HAP-1 (cell line): ENCODE measurements at regions not wholly inside any gene's neighbourhood (a gene's known extent, or its start where the extent isn't known, plus 50 kb on each side); places are given as distances from the start of the nearest gene placed in this dataset.

ENCODE experiments used
- DNase-seq, 2 experiments: peaks; one replicate each; pipeline ENCODE4 v3.0.0-alpha.2; 2016 to 2020; ENCODE audit warnings: low spot score in 2 of 2
- H3K27me3 ChIP-seq: fragments of 250-450 bp; sonication (Bioruptor Pico); 2 replicates; pipeline ENCODE4 v1.5.1; 2020; ENCODE audit warnings: low read depth, mild to moderate bottlenecking, moderate library complexity
- H3K36me3 ChIP-seq: fragments of 250-450 bp; sonication (Bioruptor Pico); replicated peaks from 2 replicates; pipeline ENCODE4 v1.5.1; 2020; ENCODE audit warnings: mild to moderate bottlenecking
- H3K4me1 ChIP-seq: fragments of 250-450 bp; sonication (Bioruptor Pico); 2 replicates; pipeline ENCODE4 v1.5.1; 2020; ENCODE audit warnings: mild to moderate bottlenecking
- H3K4me3 ChIP-seq: fragments of 250-450 bp; sonication (Bioruptor Pico); 2 replicates; pipeline ENCODE4 v1.5.1; 2020; ENCODE audit warnings: mild to moderate bottlenecking, moderate library complexity
- H3K9me3 ChIP-seq: fragments of 250-450 bp; sonication (Bioruptor Pico); 2 replicates; pipeline ENCODE4 v1.5.1; 2020; ENCODE audit warnings: mild to moderate bottlenecking, moderate library complexity
- in situ Hi-C: fragments of 300-500 bp; cut with MboI; formaldehyde crosslinking; loops from 3 replicates; pipeline ENCODE4 v1.14.3; 2020; ENCODE audit warnings: low sequenced_read_pairs, inconsistent platforms, mixed read lengths

GRCh38 chr2:75276093-75277029 is 77.0 kb upstream of the TACR1 start:
- H3K9me3 ChIP-seq = no peaks in the 10 kb centered on the region
- no peaks in the 10 kb centered on the region for H3K36me3 ChIP-seq
- DNase-seq = no peak
- no peak overlapping the region for H3K4me3 ChIP-seq
- 0 out of 2 replicates have a peak, but pooled peaks cover 2% of the 10 kb centered on the region for H3K27me3 ChIP-seq
- no peaks in the 10 kb centered on the region for H3K4me1 ChIP-seq
- in situ Hi-C loops = no loop called here

DNA sequence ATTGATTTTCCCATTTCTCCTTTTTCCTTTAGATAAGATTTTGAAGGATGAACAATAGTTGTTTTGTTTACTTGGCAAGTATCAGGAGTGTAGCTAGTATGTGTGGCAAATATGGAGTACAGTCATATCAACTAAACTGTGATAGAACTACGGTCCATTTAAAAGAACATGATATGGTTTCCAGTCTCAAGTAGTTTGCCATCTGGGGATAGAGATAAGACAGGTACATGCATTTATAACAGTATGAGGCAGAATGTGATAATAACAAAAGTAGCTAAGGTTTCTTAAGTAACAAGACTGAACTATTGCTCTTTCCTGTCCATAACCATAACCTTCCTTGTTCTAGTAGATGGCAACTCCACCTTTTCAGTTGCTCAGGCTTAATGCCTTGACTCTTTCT is 75.6 kb upstream of the TACR1 start:
- in situ Hi-C loops = no loop called here
- DNase-seq = no peak
- Histone ChIP-seq H3K27me3 (0 out of 2 replicates have a peak, but pooled peaks cover 2% of the 10 kb centered on the region), H3K9me3 (no peaks in the 10 kb centered on the region), H3K4me1 (no peaks in the 10 kb centered on the region), H3K4me3 (no peak overlapping the region), H3K36me3 (no peaks in the 10 kb centered on the region)

DNA sequence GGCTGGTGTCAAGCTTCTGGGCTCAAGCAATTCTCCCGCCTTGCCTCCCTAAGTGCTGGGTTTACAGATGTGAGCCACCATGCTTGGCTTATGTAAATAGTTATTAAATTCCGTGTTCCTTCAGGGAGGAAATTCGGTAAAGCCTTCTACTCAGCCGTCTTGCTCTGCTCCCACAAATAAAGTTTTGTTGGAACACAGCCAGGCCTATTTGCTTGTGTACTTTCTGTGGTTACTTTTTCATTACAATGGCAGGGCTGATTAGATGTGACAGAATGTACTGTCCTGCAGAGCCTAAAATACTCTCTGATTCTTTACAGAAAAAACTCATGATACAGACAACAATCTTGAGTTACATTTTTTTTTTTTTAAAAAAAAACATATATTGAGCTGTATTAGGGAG is 68.8 kb upstream of the TACR1 start:
- no peak for DNase-seq
- Histone ChIP-seq H3K36me3 (no peaks in the 10 kb centered on the region), H3K27me3 (no peaks in the 10 kb centered on the region), H3K9me3 (no peaks in the 10 kb centered on the region), H3K4me3 (no peak overlapping the region), H3K4me1 (no peaks in the 10 kb centered on the region)
- in situ Hi-C loops = no loop called here

DNA sequence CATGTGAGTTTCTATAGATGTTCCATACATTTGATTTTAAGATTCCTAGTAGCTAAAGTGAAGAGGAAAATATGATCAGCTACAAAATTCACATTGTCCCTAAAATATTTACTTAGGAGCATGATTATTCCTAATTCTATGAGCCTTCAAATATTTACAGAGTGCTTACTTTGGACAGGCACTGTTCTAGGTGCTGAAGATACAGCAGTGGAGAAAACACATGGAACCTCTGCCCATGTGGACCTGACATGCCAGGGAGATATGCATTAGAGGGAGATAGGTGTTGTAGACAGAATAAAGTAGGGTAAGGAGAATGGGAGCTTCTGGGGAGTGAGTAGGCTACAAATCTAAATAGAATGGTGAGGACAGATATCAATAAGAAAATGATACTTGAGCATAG is 62.6 kb upstream of the TACR1 start:
- in situ Hi-C loops = no loop called here
- Histone ChIP-seq H3K4me1 (peaks cover 11% of the 10 kb centered on the region), H3K9me3 (peaks cover 2% of the 10 kb centered on the region; the same call in 1 of the 2 replicates), H3K36me3 (no peaks in the 10 kb centered on the region), H3K27me3 (no peaks in the 10 kb centered on the region), H3K4me3 (no peak overlapping the region)
- no peak for DNase-seq

GRCh38 chr2:75260946-75261345 is 61.6 kb upstream of the TACR1 start:
- Histone ChIP-seq H3K4me1 (peaks cover 11% of the 10 kb centered on the region), H3K36me3 (no peaks in the 10 kb centered on the region), H3K27me3 (no peaks in the 10 kb centered on the region), H3K4me3 (no peak overlapping the region), H3K9me3 (peaks cover 2% of the 10 kb centered on the region; the same call in 1 of the 2 replicates)
- in situ Hi-C loops = no loop called here
- peak in 1 of 2 experiments; percentile 87 for DNase-seq

- no peak overlapping the region for H3K4me3 ChIP-seq
- peaks cover 2% of the 10 kb centered on the region; the same call in 1 of the 2 replicates for H3K9me3 ChIP-seq
- in situ Hi-C loops = no loop called here
- H3K4me1 ChIP-seq = peaks cover 11% of the 10 kb centered on the region
- no peaks in the 10 kb centered on the region for H3K27me3 ChIP-seq
- H3K36me3 ChIP-seq = no peaks in the 10 kb centered on the region
- DNase-seq = no peak
These were observed 59.3 kb upstream of the TACR1 start for GRCh38 chr2:75258620-75259019.

DNA sequence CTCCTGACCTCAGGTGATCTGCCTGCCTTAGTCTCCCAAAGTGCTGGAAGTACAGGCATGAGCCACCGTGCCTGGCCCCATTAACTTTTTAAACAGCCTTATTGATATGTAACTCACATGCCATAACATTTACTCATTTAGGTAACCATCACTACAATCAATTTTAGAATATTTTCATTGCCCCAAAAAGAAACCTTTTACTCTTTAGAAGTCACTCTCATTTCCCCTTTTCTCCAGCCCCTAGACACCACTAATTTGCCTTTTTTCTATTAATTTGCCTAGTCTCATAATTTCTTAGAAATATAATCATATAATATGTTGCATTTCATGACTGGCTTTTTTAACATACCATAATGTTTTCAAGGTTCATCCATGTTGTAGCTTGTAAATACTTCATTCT is 57.2 kb upstream of the TACR1 start:
- Histone ChIP-seq H3K36me3 (no peaks in the 10 kb centered on the region), H3K9me3 (peaks cover 2% of the 10 kb centered on the region; the same call in 1 of the 2 replicates), H3K27me3 (no peaks in the 10 kb centered on the region), H3K4me3 (no peak overlapping the region), H3K4me1 (peaks cover 11% of the 10 kb centered on the region)
- DNase-seq = no peak
- in situ Hi-C loops = no loop called here

- H3K4me1 ChIP-seq = no peaks in the 10 kb centered on the region
- in situ Hi-C loops = no loop called here
- DNase-seq = no peak
These were observed 54.2 kb upstream of the TACR1 start for GRCh38 chr2:75253526-75253925.

GRCh38 chr2:75251896-75252295 is 52.6 kb upstream of the TACR1 start:
- in situ Hi-C loops = no loop called here
- H3K4me3 ChIP-seq = no peak overlapping the region
- no peaks in the 10 kb centered on the region for H3K9me3 ChIP-seq
- no peaks in the 10 kb centered on the region for H3K4me1 ChIP-seq
- H3K36me3 ChIP-seq = no peaks in the 10 kb centered on the region
- H3K27me3 ChIP-seq = no peaks in the 10 kb centered on the region
- DNase-seq = no peak

More at GRCh38 chr2:75253526-75253925, 54.2 kb upstream of the TACR1 start:
- H3K36me3 ChIP-seq = no peaks in the 10 kb centered on the region
- H3K27me3 ChIP-seq = no peaks in the 10 kb centered on the region
- H3K9me3 ChIP-seq = no peaks in the 10 kb centered on the region
- H3K4me3 ChIP-seq = no peak overlapping the region
